ENCODE measurements at regions not wholly inside any gene's neighbourhood (a gene's known extent, or its start where the extent isn't known, plus 50 kb on each side); places are given as distances from the start of the nearest gene placed in this dataset.
"Not testable (repeated sequence)": the region's sequence is repeated elsewhere in the genome, so short reads cannot be mapped to it uniquely, and the experiment has no call there.

DNA sequence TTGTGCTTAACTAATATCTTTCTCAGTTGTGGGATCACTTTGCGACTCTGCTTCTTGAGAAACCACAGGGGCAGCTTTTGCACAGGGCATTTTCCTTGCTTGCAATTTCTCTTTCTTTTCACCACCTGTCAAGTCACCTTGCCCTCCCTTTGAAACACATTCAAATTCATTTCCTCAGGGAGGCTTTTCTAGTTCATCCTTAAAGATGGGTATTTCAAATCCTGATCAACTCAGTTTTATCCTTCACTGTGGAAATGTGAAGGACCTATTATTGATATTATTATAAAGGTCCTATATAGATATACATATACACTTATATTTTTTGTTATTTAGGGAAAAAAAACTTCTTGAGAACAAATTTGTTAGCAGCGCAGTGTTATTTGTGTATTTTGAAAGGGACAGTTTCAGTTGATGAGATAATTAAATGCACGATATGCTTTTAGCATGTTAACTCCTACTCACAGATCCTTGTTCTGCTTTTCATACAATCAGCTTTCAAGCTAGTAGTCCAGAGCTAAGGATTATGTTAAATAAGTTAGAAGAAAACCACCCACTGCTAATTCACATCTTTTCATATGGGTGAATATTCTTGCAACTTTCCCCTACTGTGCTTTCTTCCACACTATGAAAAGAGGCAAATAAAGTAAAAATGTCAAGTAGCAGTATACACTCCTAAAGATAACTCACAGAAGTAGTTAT lies 501.4 kb upstream of the RGS6 start:
- Histone ChIP-seq H3K4me3 (ENCODE audit: low read length) (no peak overlapping the region), H2AFZ (ENCODE audit: low read length) (no peak overlapping the region), H3F3A (ENCODE audit: low read length, unreplicated experiment) (no peaks in the 10 kb centered on the region), H3K27me3 (ENCODE audit: low read length) (no peaks in the 10 kb centered on the region), H3K4me1 (ENCODE audit: insufficient read depth, low read length) (no peaks in the 10 kb centered on the region), H3K27ac (ENCODE audit: low read length) (no peak overlapping the region), H3K9me3 (ENCODE audit: low read length) (peaks cover 4% of the 10 kb centered on the region), H3K9me2 (replicated peaks; ENCODE audit: low read length) (no peaks in the 10 kb centered on the region), H3K79me2 (ENCODE audit: low read length) (peaks cover 75% of the 10 kb centered on the region), H3K9ac (ENCODE audit: low read length) (no peak overlapping the region), H4K20me1 (ENCODE audit: low read length) (no peaks in the 10 kb centered on the region), H3K36me3 (ENCODE audit: low read depth, low read length) (peaks cover 10% of the 10 kb centered on the region), H3K4me2 (ENCODE audit: low read length) (no peak overlapping the region)
- intact Hi-C loops (cut with micrococcal nuclease) = no loop called here
- ATAC-seq (no peak), DNase-seq (no peak)
- TF ChIP-seq EZH2phosphoT487 (IDR thresholded peaks at IDR 0.05; ENCODE audit: borderline replicate concordance, low read length) (no peak), EZH2 (IDR thresholded peaks at IDR 0.05; ENCODE audit: low read length, unreplicated experiment) (no peak)
- TF ChIP-seq, protein P1, sequence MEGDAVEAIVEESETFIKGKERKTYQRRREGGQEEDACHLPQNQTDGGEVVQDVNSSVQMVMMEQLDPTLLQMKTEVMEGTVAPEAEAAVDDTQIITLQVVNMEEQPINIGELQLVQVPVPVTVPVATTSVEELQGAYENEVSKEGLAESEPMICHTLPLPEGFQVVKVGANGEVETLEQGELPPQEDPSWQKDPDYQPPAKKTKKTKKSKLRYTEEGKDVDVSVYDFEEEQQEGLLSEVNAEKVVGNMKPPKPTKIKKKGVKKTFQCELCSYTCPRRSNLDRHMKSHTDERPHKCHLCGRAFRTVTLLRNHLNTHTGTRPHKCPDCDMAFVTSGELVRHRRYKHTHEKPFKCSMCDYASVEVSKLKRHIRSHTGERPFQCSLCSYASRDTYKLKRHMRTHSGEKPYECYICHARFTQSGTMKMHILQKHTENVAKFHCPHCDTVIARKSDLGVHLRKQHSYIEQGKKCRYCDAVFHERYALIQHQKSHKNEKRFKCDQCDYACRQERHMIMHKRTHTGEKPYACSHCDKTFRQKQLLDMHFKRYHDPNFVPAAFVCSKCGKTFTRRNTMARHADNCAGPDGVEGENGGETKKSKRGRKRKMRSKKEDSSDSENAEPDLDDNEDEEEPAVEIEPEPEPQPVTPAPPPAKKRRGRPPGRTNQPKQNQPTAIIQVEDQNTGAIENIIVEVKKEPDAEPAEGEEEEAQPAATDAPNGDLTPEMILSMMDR (conservative IDR thresholded peaks at IDR 0.05; ENCODE audit: low read depth, low read length) = no peak
- ChIA-PET CTCF (no interaction called here), POLR2A (ENCODE audit: unreplicated experiment) (no interaction called here)
- BruUV-seq (replicated peaks) = no TSS peak

DNA sequence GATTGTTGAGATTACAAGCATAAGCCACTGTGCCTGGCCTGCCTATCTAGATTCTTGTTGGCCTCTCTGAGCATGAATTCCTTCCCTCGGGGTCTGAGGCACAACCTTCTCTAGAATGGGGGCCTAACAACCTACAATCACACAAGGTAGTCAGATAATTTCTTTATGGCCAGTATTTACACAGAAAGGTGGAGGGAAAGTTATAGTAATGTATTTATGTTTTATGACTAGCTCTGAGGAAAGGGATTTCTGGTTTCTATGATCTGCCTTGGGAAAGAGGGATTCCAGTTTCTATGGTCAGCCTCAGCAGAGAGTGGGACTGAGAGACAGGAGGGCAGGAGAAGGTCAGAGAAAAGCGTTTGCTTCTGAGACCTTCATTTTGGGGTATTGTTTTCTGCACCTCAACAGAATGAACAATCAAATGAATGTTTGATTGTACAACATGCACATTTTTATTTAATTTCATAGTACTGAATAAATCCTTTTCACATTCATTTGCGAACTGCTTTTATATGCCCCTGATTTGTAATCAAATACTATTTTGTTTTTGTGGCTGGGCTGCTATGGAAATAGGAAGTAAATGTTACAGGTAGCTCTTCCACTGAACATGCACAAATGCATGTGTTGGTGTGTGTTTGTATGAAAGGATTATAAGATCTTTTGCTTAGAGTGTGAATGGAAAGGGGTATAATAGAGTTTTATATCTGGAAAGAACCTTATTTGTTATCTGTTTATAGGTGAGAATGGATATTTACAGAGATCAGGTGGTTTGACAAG lies 499.7 kb upstream of the RGS6 start:
- Histone ChIP-seq H3K27me3 (ENCODE audit: low read length) (no peaks in the 10 kb centered on the region), H3K4me2 (ENCODE audit: low read length) (no peak overlapping the region), H3K36me3 (ENCODE audit: low read depth, low read length) (no peaks in the 10 kb centered on the region), H3K4me1 (ENCODE audit: insufficient read depth, low read length) (peaks cover 4% of the 10 kb centered on the region), H2AFZ (ENCODE audit: low read length) (no peak overlapping the region), H3F3A (ENCODE audit: low read length, unreplicated experiment) (no peaks in the 10 kb centered on the region), H3K4me3 (ENCODE audit: low read length) (no peak overlapping the region), H4K20me1 (ENCODE audit: low read length) (no peaks in the 10 kb centered on the region), H3K9me3 (ENCODE audit: low read length) (no peaks in the 10 kb centered on the region), H3K9me2 (replicated peaks; ENCODE audit: low read length) (no peaks in the 10 kb centered on the region), H3K27ac (ENCODE audit: low read length) (no peak overlapping the region), H3K9ac (ENCODE audit: low read length) (no peak overlapping the region), H3K79me2 (ENCODE audit: low read length) (peaks cover 71% of the 10 kb centered on the region)
- BruUV-seq (replicated peaks) = no TSS peak
- ChIA-PET POLR2A (ENCODE audit: unreplicated experiment) (no interaction called here), CTCF (interaction anchor here (0.7 kb wide), 1 partner anchor 266 kb away, joined by 4 read pairs; no protein-coding TSS in a partner anchor)
- DNase-seq = no peak
- TF ChIP-seq, protein P1 (conservative IDR thresholded peaks at IDR 0.05; ENCODE audit: low read depth, low read length) = no peak
- TF ChIP-seq EZH2phosphoT487 (IDR thresholded peaks at IDR 0.05; ENCODE audit: borderline replicate concordance, low read length) (no peak), EZH2 (IDR thresholded peaks at IDR 0.05; ENCODE audit: low read length, unreplicated experiment) (no peak)
- intact Hi-C loops (cut with micrococcal nuclease) = no loop called here
- ATAC-seq = no peak

DNA sequence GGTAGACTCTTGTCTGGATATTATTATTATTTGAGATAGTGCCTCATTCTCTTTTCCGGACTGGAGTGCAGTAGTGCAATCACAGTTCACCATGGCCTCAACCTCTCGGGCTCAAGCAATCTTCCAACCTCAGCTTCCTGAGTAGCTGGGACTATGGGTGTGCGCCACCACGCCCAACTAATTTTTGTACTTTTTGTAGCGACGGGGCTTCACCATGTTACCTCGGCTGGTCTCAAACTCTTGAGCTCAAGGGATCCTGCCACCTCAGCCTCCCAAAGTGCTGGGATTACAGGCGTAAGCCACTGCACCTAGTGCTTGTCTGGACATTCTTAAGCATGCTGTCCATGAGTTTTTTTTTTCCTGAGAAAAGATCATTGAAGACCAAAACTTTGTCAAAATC lies 498.9 kb upstream of the RGS6 start:
- H4K20me1 ChIP-seq (ENCODE audit: low read length) = no peaks in the 10 kb centered on the region
- ChIA-PET CTCF (interaction anchor here (0.7 kb wide), 1 partner anchor 267 kb away, joined by 4 read pairs; no protein-coding TSS in a partner anchor), POLR2A (ENCODE audit: unreplicated experiment) (no interaction called here)
- H3K9me2 ChIP-seq (replicated peaks; ENCODE audit: low read length) = no peaks in the 10 kb centered on the region
- H3K79me2 ChIP-seq (ENCODE audit: low read length) = peaks cover 71% of the 10 kb centered on the region
- no peak for DNase-seq
- H3K27me3 ChIP-seq (ENCODE audit: low read length) = no peaks in the 10 kb centered on the region
- H3K9me3 ChIP-seq (ENCODE audit: low read length) = no peaks in the 10 kb centered on the region
- TF ChIP-seq EZH2 (IDR thresholded peaks at IDR 0.05; ENCODE audit: low read length, unreplicated experiment) = no peak
- TF ChIP-seq, protein P1 (conservative IDR thresholded peaks at IDR 0.05; ENCODE audit: low read depth, low read length) = no peak
- no peak for TF ChIP-seq EZH2phosphoT487 (IDR thresholded peaks at IDR 0.05; ENCODE audit: borderline replicate concordance, low read length)
- H3K4me2 ChIP-seq (ENCODE audit: low read length) = no peak overlapping the region
- no peak for ATAC-seq
- intact Hi-C loops (cut with micrococcal nuclease) = no loop called here
- peaks cover 12% of the 10 kb centered on the region for H3K4me1 ChIP-seq (ENCODE audit: insufficient read depth, low read length)
- H3K27ac ChIP-seq (ENCODE audit: low read length) = no peak overlapping the region
- H2AFZ ChIP-seq (ENCODE audit: low read length) = no peak overlapping the region
- H3K36me3 ChIP-seq (ENCODE audit: low read depth, low read length) = no peaks in the 10 kb centered on the region
- no peak overlapping the region for H3K9ac ChIP-seq (ENCODE audit: low read length)
- no peak overlapping the region for H3K4me3 ChIP-seq (ENCODE audit: low read length)
- no peaks in the 10 kb centered on the region for H3F3A ChIP-seq (ENCODE audit: low read length, unreplicated experiment)
- no TSS peak for BruUV-seq (replicated peaks)

DNA sequence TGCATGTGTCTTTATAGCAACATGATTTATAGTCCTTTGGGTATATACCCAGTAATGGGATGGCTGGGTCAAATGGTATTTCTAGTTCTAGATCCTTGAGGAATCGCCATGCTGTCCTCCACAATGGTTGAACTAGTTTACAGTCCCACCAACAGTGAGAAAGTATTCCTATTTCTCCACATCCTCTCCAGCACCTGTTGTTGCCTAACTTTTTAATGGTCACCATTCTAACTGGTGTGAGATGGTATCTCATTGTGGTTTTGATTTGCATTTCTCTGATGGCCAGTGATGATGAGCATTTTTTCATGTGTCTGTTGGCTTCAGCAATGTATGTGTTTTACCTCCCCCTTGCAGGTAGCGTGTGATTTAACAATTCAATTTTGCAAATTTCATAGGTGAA lies 496.6 kb upstream of the RGS6 start:
- H3K27me3 ChIP-seq (ENCODE audit: low read length); DNase-seq; ATAC-seq; H3K9me3 ChIP-seq (ENCODE audit: low read length); POLR2A ChIA-PET (ENCODE audit: unreplicated experiment); H3K9me2 ChIP-seq (replicated peaks; ENCODE audit: low read length); H4K20me1 ChIP-seq (ENCODE audit: low read length); CTCF ChIA-PET; H2AFZ ChIP-seq (ENCODE audit: low read length); intact Hi-C loops (cut with micrococcal nuclease); BruUV-seq (replicated peaks); H3K4me3 ChIP-seq (ENCODE audit: low read length); H3K27ac ChIP-seq (ENCODE audit: low read length); H3K36me3 ChIP-seq (ENCODE audit: low read depth, low read length); H3K4me2 ChIP-seq (ENCODE audit: low read length); H3K9ac ChIP-seq (ENCODE audit: low read length); H3F3A ChIP-seq (ENCODE audit: low read length, unreplicated experiment): not testable (repeated sequence)
- Histone ChIP-seq H3K4me1 (ENCODE audit: insufficient read depth, low read length) (peaks cover 33% of the 10 kb centered on the region), H3K79me2 (ENCODE audit: low read length) (peaks cover 70% of the 10 kb centered on the region)
